Femur (tissue), 1 donor: ENCODE measurements at regions not wholly inside any gene's neighbourhood (a gene's known extent, or its start where the extent isn't known, plus 50 kb on each side); places are given as distances from the start of the nearest gene placed in this dataset.

Experiments
- DNase-seq: peaks from one replicate; pipeline ENCODE4 v3.0.0-alpha.2; 2017

- DNase-seq, result no peak
Observed at GRCh38 chr4:137664046-137664387, 131.7 kb upstream of the PCDH18 start.

DNA sequence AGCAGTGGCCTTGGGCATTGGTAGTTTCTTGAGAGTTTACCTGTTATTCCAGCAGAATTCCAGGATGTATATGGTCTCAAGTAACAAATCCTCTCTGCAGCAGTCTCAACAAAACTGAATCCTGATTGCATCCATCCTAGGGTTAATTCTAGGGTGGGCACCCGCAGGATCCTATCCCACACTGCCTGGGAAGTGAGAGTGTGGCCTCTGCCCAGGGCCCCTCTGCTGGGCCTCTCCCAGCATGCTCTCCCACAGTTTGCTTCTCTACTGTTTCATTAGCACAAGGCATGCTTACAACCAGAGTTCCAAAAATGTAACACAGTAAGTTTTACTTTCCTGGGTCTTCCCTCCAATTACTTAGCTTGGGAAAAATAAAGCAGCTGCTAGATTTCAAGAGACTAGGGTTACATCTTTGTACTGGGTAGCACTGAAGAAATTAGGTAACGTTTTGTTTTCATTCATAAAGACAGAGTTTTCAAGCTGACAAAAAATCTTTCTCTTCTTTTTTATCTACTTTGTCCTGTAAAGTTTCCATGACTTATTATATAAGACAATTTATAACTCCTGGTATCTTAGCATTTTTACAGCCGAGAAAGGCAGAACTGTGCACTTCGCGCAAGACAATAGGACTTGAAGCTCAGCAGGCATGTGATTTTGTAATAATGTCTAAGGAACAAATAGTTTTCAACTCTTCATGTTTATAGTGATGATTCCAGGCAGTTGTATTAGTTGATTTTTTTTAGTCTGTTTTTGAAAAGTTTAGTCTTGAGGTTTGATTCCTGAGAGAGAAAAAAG is 131.2 kb upstream of the PCDH18 start:
- peak; percentile 40 for DNase-seq

GRCh38 chr4:137661693-137662092 is 129.4 kb upstream of the PCDH18 start:
- no peak for DNase-seq

DNA sequence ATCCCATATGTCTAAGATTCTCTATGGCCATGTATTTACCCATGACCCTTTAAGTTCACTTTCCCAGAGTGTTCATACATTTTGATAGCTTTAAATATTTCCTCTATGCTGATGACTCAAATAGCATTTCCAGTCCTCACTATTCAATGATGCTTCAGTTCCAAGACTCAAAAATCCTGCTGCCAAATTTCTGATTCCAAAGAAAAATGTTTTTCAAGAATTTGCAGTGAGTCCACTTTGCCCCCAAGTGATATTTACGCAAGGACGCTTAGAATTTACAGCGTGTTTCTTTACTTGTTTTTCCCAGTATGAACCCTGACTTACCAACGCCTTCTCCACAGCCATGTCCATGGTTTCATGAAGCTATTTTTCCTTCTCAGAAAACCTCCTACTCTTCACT is 127.9 kb upstream of the PCDH18 start:
- DNase-seq, result no peak

DNA sequence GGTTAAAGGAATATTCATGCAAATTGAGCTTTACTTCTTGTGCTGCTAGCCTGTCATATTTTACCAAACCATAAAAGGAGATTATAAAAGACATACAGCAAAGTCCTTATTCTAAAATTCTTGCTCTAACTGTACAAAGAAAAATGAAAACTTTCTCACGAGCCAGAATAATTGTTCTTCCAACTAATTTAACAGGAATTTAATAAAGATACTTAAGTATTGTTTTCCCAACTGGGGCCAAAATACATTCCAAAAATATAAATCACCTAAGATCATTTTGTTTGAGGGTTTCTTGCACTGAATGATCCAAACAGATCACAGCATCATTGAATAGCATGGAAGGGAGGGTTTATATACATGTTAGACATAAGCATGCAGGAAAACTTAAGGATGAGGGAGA is 127.1 kb upstream of the PCDH18 start:
- DNase-seq, result no peak

- DNase-seq, result no peak
Observed at GRCh38 chr4:137656661-137657060, 124.4 kb upstream of the PCDH18 start.

DNA sequence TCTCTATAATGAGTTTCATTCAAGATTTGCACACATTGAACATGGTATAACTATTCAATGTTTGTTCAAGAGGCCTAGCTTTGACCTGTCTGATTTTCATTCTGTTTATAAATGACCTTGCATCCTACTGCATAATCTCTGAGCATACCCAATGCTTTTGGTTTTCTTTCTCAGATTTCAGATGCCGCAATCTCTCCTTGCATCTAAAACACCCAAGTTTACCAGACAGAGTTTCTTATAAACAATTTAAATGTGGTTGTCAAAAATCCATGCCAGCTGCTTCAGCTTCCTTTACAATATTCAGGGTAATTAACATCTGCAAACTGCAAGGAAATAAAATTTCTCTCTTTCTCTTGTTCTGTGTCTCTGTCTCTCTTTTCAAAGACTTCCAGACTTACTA is 123.0 kb upstream of the PCDH18 start:
- no peak for DNase-seq

- no peak for DNase-seq
Observed at GRCh38 chr4:137651128-137651527, 118.8 kb upstream of the PCDH18 start.

GRCh38 chr4:137649711-137650450 is 117.6 kb upstream of the PCDH18 start:
- no peak for DNase-seq

- DNase-seq, result no peak
Observed at GRCh38 chr4:137648531-137648930, 116.2 kb upstream of the PCDH18 start.

- DNase-seq, result no peak
Observed at GRCh38 chr4:137647375-137647774, 115.1 kb upstream of the PCDH18 start.

GRCh38 chr4:137644201-137644600 is 111.9 kb upstream of the PCDH18 start:
- no peak for DNase-seq

DNA sequence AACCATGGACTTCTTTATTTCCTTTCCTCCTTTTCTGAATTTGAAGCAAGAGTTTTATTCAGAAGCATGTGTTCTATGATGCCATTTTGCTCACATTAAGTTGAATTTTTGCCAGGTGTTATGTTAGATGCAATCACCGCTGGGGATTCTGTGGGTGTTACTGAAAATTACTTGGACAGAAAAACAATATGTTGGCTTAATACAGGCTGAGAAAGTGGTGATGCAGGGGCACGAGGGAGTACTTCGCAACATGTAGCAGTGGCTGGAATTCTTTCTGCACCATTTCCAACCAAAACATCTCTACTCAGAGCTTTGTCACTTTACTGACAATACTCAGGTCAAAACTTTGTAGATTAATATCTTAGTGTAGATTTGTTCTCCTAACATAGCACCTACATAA is 109.2 kb upstream of the PCDH18 start:
- DNase-seq, result peak; percentile 36

DNA sequence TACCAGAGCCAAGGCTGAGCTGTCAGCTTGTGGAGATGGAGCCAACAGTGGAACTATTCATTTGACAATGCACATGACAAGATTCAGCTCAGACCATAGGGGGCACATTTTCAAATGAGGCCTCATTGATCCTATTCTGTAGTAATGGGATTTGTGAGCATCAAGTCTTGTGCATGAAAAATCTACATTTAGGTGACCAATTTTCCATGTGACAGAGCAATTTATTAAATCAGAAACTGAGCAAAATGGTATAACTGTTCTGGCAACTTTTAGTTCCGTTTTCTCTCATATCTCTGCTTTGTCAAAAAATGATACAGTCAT is 108.5 kb upstream of the PCDH18 start:
- no peak for DNase-seq

DNA sequence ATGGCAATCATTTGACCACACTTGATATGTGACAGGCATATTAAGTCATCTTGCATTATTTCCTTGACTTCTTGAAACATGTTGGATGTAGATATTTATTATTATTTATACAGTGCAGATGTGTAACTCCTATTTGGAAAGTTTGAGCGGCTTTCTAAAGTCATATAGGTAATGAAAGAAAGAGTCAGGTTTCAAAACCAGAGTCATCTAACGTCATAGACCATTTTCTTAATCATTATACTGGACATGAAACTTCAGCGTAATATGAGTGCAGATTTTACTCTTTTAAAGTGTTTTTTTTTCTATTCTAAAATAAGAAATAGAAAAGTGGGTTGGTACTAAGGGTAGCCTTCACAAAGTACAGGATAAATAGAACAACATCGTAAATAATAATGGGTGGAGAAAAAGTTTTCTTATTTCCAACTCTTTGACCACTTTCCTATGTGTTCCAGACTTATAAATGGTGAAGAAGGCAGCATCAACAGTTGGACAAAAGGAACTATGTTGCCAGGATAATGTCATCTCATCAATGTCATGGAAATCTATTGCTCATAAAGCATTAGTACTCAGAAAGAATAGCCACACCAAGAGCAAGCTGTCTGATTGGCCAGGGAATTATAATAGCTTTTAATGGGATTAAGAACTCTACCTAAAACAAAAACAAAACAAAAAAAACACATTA is 108.0 kb upstream of the PCDH18 start:
- no peak for DNase-seq

GRCh38 chr4:137638934-137639333 is 106.6 kb upstream of the PCDH18 start:
- DNase-seq, result no peak

DNA sequence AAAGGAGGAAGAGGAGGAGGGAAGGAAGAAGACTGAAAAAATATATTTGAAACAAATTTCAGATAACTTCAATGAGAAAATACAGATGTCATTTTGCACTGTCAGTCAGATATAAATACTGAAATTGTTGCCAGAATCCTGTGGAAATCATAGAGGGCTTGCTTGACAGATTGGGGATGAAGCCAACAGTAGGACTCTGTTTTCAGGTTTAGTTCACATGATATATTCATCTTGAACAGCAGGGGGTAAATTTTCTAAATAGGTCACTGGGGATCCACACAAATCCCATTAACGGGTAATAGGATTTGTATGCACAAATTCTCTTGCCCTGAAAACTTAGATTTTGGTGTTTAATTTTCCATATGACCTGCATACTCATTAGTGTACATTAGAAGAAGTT is 103.3 kb upstream of the PCDH18 start:
- no peak for DNase-seq

GRCh38 chr4:137635108-137635507 is 102.8 kb upstream of the PCDH18 start:
- DNase-seq, result no peak

DNA sequence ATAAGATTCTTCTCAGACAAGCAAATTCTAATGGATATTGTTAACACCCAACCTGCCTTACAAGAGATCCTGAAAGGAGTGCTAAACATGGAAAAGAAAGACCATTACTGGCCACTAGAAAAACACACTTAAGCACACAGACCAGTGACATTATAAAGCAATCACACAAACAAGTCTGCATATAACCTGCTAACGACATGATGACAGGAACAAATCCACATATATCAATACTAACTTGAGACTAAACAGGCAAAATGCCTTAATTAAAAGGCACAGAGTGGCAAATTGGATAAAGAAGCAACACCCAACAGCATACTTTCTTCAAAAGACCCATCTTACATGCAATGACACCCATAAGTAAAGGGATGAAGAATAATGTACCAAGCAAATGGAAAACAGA is 100.5 kb upstream of the PCDH18 start:
- no peak for DNase-seq

GRCh38 chr4:137631605-137632004 is 99.3 kb upstream of the PCDH18 start:
- no peak for DNase-seq

DNA sequence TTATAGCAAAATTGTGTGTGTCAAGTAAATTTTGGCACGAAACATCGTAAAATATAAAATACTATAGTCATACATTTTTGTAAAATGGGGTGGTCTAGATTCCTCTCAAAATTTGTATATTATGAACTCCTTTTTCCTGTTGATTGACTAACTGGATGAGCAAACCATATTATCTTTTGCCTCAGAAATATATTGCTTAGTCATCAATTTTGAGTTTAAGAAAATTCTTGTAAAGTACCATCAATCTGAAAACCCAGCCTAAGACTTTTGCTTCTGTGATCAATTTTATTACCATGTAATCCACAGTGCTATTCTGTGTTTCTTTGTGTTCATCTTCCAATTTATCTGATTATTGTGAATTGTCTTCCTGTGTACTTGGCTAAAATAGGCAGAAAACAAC is 98.0 kb upstream of the PCDH18 start:
- DNase-seq, result no peak

DNA sequence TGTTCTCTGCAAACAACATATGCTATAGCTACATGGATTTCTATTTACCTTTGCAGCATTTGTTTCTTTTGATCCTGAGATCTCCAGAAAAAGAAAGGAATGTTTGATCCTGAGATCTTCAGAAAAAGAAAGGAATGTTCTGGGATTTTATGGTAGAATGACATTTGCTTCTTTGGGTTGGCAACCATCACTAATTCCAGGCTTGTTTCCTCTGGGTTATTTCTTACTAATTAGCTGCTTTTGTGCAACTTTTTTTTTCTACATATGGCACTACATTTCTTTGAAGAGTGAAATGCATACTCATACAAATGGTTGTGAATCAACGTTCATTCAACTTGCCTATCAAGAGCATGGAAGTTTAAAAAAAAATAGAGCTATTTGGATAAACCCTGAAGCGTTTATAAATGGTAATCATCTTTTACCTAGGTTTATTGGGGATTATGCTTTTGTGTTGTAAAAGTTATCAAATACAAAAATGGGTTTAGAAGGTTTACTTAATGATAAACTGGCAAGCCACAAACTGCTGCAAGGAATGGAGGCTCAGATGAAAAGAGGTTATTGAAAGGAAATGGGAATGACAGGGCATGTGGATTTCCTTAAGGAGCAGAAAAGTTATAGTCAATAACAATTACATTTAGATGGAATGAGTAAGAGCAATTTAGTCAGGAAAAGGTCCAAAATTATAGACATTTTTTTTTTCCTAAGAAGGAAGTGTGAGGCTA is 95.6 kb upstream of the PCDH18 start:
- DNase-seq, result no peak

DNA sequence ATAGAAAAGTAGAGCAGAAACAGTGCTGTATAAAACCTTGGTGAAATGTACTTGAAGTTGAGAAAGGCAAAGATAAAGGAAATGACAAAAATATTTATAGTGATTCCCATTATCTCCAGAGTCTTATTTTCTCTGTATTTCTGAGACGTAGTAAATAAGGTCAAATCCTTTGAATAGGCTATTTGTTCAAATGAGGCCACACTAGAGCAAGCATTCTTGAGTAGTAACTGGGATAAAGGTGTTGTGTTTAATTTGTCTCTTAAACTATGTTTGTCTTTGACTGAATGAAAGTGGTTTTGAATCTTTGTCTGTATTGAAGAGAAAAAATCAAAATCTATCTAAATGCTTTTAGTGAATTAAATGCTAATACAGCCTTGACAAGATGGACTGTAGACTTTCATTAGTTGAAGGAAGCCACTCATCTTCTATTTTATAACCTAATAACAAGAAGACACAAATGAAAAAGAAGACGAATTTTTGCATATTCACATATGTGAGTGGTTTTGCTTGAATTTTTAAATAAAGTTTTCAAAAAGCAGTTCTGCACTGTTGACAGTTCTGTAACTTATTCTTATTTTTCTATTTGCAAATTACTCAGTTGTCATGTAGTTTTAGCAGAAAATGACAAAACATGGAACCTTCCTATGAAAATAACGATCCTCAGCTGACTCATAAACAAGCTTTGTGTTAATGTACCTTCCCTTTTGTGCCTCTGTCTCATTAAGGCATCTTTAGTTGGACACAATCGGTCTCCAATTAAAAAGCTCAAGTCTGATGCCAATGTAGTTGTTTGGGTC is 94.8 kb upstream of the PCDH18 start:
- DNase-seq, result no peak
